ENCODE measurements at regions not wholly inside any gene's neighbourhood (a gene's known extent, or its start where the extent isn't known, plus 50 kb on each side); places are given as distances from the start of the nearest gene placed in this dataset.

- TF ChIP-seq CTCF (IDR thresholded peaks at IDR 0.05): no peak
- TF ChIP-seq POLR2A (IDR thresholded peaks at IDR 0.05): no peak
These were observed 113.0 kb upstream of the IER5L start for GRCh38 chr9:129291041-129291501.
